Esophagus muscularis mucosa (tissue), 4 donors: ENCODE measurements at regions not wholly inside any gene's neighbourhood (a gene's known extent, or its start where the extent isn't known, plus 50 kb on each side); places are given as distances from the start of the nearest gene placed in this dataset.

Experiments used
- DNase-seq: peaks from one replicate; pipeline ENCODE4 v3.0.0-alpha.2; 2017; ENCODE audit errors: extremely low spot score
- H3K27ac ChIP-seq, 4 donors: fragments of 200-600 bp; sonication (generic); replicated peaks in 1 of 4; 1 replicate in 3 of 4; 2 replicates in 1 of 4; pipeline ENCODE4 v1.5.1; 2016 to 2019; ENCODE audit warnings: mild to moderate bottlenecking in 1 of 4
- H3K27me3 ChIP-seq, 4 donors: fragments of 200-600 bp; sonication (generic); one replicate each; pipeline versions ENCODE4 v1.5.1 to v1.6.0; 2016 to 2019
- H3K36me3 ChIP-seq, 4 donors: fragments of 200-600 bp; sonication (generic); one replicate each; pipeline ENCODE4 v1.5.1; 2016 to 2019
- H3K4me1 ChIP-seq, 4 donors: fragments of 200-600 bp; sonication (generic); one replicate each; pipeline ENCODE4 v1.5.1; 2016 to 2019
- H3K4me3 ChIP-seq, 4 donors: fragments of 200-600 bp; sonication (generic); 1 replicate in 2 of 4; 2 replicates in 2 of 4; pipeline ENCODE4 v1.5.1; 2016 to 2019; ENCODE audit warnings: mild to moderate bottlenecking in 4 of 4, moderate library complexity in 1 of 4
- H3K9me3 ChIP-seq, 4 donors: fragments of 200-600 bp; sonication (generic); 1 replicate in 3 of 4; 2 replicates in 1 of 4; pipeline ENCODE4 v1.5.1; 2016 to 2019
- EP300 ChIP-seq: sonication (generic); formaldehyde crosslinking; IDR thresholded peaks from one replicate; pipeline ENCODE4 v1.6.1; 2017; ENCODE audit warnings: antibody characterized with exemption
- POLR2A ChIP-seq: fragments of 450-650 bp; IDR thresholded peaks from one replicate; pipeline ENCODE4 v1.6.1; 2017; ENCODE audit warnings: antibody characterized with exemption, moderate library complexity, mild to moderate bottlenecking, low read depth
- POLR2AphosphoS5 ChIP-seq, 2 donors: sonication (generic); formaldehyde crosslinking; IDR thresholded peaks; one replicate each; pipeline ENCODE4 v1.6.1; 2017; ENCODE audit warnings: antibody characterized with exemption in 2 of 2
- WGBS: methylation state at CpG from one replicate; pipeline ENCODE4 v1.1.5; 2018; 5-methylcytosine and 5-hydroxymethylcytosine counted together
- intact Hi-C: fragments of 100-400 bp; cut with DNase I; formaldehyde crosslinking; loops from one replicate; pipeline ENCODE4 v1.15.1; 2023
- TF ChIP-seq, protein P1 (sequence below), 3 experiments: fragments of 200-600 bp in 2 of 3; fragments of 450-650 bp in 1 of 3; sonication (generic) in 2 of 3; IDR thresholded peaks; one replicate each; pipeline ENCODE4 v1.5.1; 2017 to 2019; ENCODE audit warnings: antibody characterized with exemption in 3 of 3, mild to moderate bottlenecking in 2 of 3, moderate library complexity in 1 of 3

DNA sequence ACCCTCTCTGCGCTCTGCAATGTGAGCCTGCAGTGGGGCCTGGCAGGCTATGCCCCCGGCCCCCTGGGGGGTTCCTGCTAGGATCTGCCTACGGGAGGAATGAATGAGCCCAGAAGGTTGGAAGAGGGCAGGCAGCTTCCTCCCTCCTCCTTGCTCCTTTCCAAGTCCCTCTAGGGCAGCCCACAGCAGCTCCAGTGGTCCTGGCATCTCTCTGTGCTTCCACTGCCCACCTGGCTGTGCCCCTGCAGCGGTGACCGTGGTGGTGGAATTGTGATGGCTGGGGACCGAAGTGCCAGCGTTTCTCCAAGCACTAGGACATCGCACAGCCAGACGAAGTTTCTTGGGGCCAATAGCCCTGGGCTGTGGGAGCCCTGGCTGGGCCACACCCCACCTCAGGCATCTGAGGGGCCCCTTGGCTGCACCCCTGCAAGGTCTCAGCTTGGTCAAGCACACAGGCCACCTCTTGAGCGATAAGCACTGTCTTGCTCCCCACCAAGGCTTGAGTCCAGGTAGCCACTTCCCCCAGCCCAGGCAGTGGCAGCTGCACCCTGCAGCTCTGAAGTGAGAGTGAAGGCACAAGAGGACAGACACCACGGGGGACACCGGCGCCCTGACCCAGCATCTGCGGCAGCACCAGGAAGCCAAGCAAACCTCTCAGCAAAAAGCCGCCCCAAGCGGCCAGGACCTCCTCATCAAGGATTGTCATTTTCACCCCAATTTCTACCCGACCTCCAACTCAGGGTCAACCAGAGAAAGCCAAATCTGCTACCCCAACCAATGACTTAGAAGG lies 346.3 kb downstream of the CTTN start:
- H3K4me1 ChIP-seq = no peaks in the 10 kb centered on the region
- H3K27me3 ChIP-seq = peaks cover 0 to 29% (median 0%) of the 10 kb centered on the region in 4 donors
- no peak for DNase-seq
- H3K36me3 ChIP-seq = no peaks in the 10 kb centered on the region
- TF ChIP-seq, protein P1, sequence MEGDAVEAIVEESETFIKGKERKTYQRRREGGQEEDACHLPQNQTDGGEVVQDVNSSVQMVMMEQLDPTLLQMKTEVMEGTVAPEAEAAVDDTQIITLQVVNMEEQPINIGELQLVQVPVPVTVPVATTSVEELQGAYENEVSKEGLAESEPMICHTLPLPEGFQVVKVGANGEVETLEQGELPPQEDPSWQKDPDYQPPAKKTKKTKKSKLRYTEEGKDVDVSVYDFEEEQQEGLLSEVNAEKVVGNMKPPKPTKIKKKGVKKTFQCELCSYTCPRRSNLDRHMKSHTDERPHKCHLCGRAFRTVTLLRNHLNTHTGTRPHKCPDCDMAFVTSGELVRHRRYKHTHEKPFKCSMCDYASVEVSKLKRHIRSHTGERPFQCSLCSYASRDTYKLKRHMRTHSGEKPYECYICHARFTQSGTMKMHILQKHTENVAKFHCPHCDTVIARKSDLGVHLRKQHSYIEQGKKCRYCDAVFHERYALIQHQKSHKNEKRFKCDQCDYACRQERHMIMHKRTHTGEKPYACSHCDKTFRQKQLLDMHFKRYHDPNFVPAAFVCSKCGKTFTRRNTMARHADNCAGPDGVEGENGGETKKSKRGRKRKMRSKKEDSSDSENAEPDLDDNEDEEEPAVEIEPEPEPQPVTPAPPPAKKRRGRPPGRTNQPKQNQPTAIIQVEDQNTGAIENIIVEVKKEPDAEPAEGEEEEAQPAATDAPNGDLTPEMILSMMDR (IDR thresholded peaks at IDR 0.05) = no peak
- TF ChIP-seq POLR2A (no peak), POLR2AphosphoS5 (IDR thresholded peaks at IDR 0.05) (no peak), EP300 (no peak)
- intact Hi-C loops = no loop called here
- H3K27ac ChIP-seq = no peak overlapping the region
- H3K4me3 ChIP-seq = no peak overlapping the region
- WGBS = 93% methylated on average over 8 of the region's 17 CpGs
- H3K9me3 ChIP-seq = no peaks in the 10 kb centered on the region

DNA sequence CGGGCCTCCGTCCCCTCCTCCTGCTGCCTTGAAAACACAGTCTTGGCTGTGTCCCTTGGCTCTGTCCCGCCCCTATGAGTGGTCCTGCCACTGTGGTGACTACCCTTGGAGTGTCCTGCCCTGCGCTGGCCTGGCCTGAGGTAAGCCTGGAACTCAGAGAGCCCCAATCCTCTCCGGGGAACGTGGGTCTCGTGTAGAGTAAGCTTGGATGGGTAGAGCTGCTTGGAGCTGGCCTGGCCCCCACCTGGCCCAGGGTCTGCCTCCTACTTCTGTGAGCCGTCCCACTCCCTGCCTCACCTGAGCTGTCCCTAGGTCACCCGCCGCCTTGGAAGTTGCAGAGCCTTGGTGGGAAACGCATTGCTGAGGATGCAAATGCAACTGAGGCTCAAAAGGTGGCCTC lies 347.1 kb downstream of the CTTN start:
- peaks cover 0 to 29% (median 0%) of the 10 kb centered on the region in 4 donors for H3K27me3 ChIP-seq
- no peaks in the 10 kb centered on the region for H3K4me1 ChIP-seq
- peaks cover 0 to 8% (median 3%) of the 10 kb centered on the region in 4 donors for H3K9me3 ChIP-seq
- H3K27ac ChIP-seq = no peak overlapping the region
- WGBS = 87% methylated on average over 9 of the region's 11 CpGs
- no peak for DNase-seq
- TF ChIP-seq POLR2A (no peak), EP300 (no peak), POLR2AphosphoS5 (IDR thresholded peaks at IDR 0.05) (no peak)
- TF ChIP-seq, protein P1 (IDR thresholded peaks at IDR 0.05) = no peak
- no peak overlapping the region for H3K4me3 ChIP-seq
- H3K36me3 ChIP-seq = no peaks in the 10 kb centered on the region
- intact Hi-C loops = no loop called here

DNA sequence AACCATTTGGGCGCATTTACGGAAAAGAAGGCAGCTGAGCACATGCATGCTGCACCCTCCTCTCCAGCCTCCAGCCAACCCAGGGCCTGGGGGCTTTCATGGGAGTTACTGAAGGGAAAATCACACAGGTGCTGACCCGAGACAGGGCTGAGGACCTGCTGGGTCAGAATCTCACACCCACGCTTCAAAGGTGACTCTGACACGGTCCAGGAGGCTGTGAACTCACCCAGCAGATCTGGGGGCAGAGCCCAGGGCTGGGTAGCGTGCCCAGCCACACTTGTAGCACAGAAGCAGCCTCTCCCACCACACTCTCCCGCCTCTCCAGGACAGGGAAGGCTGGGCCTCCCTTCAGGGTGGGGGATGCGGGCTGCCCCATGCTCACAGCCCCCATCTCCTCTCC lies 347.6 kb downstream of the CTTN start:
- no peak for DNase-seq
- WGBS = 79% methylated on average over 8 of the region's 8 CpGs
- H3K4me3 ChIP-seq = no peak overlapping the region
- peaks cover 0 to 12% (median 8%) of the 10 kb centered on the region in 4 donors for H3K9me3 ChIP-seq
- no peaks in the 10 kb centered on the region for H3K36me3 ChIP-seq
- H3K27ac ChIP-seq = no peak overlapping the region
- H3K4me1 ChIP-seq = no peaks in the 10 kb centered on the region
- intact Hi-C loops = no loop called here
- peaks cover 0 to 29% (median 0%) of the 10 kb centered on the region in 4 donors for H3K27me3 ChIP-seq
- TF ChIP-seq, protein P1 (IDR thresholded peaks at IDR 0.05) = no peak
- no peak for TF ChIP-seq POLR2A
- no peak for TF ChIP-seq EP300
- TF ChIP-seq POLR2AphosphoS5 (IDR thresholded peaks at IDR 0.05) = no peak

DNA sequence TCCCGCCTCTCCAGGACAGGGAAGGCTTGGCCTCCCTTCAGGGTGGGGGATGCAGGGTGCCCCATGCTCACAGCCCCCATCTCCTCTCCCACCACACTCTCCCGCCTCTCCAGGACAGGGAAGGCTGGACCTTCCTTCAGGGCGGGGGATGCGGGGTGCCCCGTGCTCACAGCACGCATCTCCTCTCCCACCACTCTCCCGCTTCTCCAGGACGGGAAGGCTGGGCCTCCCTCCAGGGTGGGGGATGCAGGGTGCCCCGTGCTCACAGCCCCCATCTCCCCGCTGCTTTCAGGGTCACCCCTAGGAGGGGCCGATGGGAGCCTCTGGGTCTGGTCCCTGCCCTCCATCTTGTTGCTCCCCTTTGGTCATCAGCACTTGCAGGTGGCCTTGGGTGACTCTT lies 348.0 kb downstream of the CTTN start:
- WGBS = 83% methylated on average over 11 of the region's 11 CpGs
- peaks cover 0 to 29% (median 0%) of the 10 kb centered on the region in 4 donors for H3K27me3 ChIP-seq
- no peaks in the 10 kb centered on the region for H3K4me1 ChIP-seq
- H3K4me3 ChIP-seq = no peak overlapping the region
- no peak for TF ChIP-seq POLR2A
- H3K36me3 ChIP-seq = no peaks in the 10 kb centered on the region
- DNase-seq = no peak
- intact Hi-C loops = no loop called here
- peaks cover 0 to 17% (median 12%) of the 10 kb centered on the region in 4 donors for H3K9me3 ChIP-seq
- no peak overlapping the region for H3K27ac ChIP-seq

DNA sequence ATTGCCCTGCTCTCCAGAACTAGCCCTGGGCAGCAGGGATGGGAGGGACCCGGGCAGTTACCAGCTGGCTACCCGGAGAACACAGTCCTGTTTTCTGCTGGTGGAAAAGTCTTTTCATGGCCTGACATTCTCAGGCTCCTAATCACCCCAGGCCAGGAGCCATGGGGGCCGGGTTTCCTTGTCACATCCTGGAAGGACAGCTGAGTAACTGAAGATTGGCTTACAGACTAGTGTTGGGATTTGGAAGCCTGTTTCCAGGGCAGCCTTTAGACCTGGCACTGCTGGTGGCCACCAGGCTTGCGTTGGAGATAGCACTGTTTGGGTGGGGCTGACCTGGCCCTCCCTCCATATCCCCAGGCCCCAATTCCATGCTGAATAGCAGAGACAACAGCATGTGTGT lies 349.0 kb downstream of the CTTN start:
- H3K36me3 ChIP-seq = no peaks in the 10 kb centered on the region
- WGBS = no CpG with 5 or more reads among the region's 4 CpGs
- no peak overlapping the region for H3K4me3 ChIP-seq
- no peak for DNase-seq
- H3K27ac ChIP-seq = no peak overlapping the region
- TF ChIP-seq POLR2A (no peak), EP300 (no peak), POLR2AphosphoS5 (IDR thresholded peaks at IDR 0.05) (no peak)
- TF ChIP-seq, protein P1 (IDR thresholded peaks at IDR 0.05) = no peak
- intact Hi-C loops = no loop called here
- peaks cover 0 to 20% (median 16%) of the 10 kb centered on the region in 4 donors for H3K9me3 ChIP-seq
- peaks cover 0 to 29% (median 0%) of the 10 kb centered on the region in 4 donors for H3K27me3 ChIP-seq
- no peaks in the 10 kb centered on the region for H3K4me1 ChIP-seq
